ENCODE measurements at regions not wholly inside any gene's neighbourhood (a gene's known extent, or its start where the extent isn't known, plus 50 kb on each side); places are given as distances from the start of the nearest gene placed in this dataset.

- DNase-seq (ENCODE audit: low spot score) = no peak
Observed at GRCh38 chr10:108230478-108231170, 1066.1 kb upstream of the SORCS1 start.

- DNase-seq (ENCODE audit: low spot score) = no peak
Observed at GRCh38 chr10:108208732-108209131, 1044.2 kb upstream of the SORCS1 start.

- no peak for DNase-seq (ENCODE audit: low spot score)
Observed at GRCh38 chr10:108208038-108208437, 1043.5 kb upstream of the SORCS1 start.

GRCh38 chr10:108204528-108205305 is 1040.2 kb upstream of the SORCS1 start:
- DNase-seq (ENCODE audit: low spot score) = no peak

GRCh38 chr10:108203905-108204527 is 1039.5 kb upstream of the SORCS1 start:
- DNase-seq (ENCODE audit: low spot score) = no peak

- no peak for DNase-seq (ENCODE audit: low spot score)
Observed at GRCh38 chr10:108187408-108188012, 1023.0 kb upstream of the SORCS1 start.

- DNase-seq (ENCODE audit: low spot score) = no peak
Observed at GRCh38 chr10:108184114-108184513, 1019.6 kb upstream of the SORCS1 start.

GRCh38 chr10:108180878-108181277 is 1016.4 kb upstream of the SORCS1 start:
- DNase-seq (ENCODE audit: low spot score) = no peak

GRCh38 chr10:108169846-108170245 is 1005.3 kb upstream of the SORCS1 start:
- DNase-seq (ENCODE audit: low spot score) = no peak

- DNase-seq (ENCODE audit: low spot score) = no peak
Observed at GRCh38 chr10:108167766-108168165, 1003.3 kb upstream of the SORCS1 start.

- no peak for DNase-seq (ENCODE audit: low spot score)
Observed at GRCh38 chr10:108166401-108166800, 1001.9 kb upstream of the SORCS1 start.

GRCh38 chr10:108147346-108147745 is 982.8 kb upstream of the SORCS1 start:
- DNase-seq (ENCODE audit: low spot score) = no peak

- no peak for DNase-seq (ENCODE audit: low spot score)
Observed at GRCh38 chr10:108141064-108141463, 976.6 kb upstream of the SORCS1 start.

- no peak for DNase-seq (ENCODE audit: low spot score)
Observed at GRCh38 chr10:108132303-108132702, 967.8 kb upstream of the SORCS1 start.

GRCh38 chr10:108130575-108130974 is 966.1 kb upstream of the SORCS1 start:
- no peak for DNase-seq (ENCODE audit: low spot score)

- no peak for DNase-seq (ENCODE audit: low spot score)
Observed at GRCh38 chr10:108112218-108112617, 947.7 kb upstream of the SORCS1 start.

GRCh38 chr10:108104551-108105156 is 940.1 kb upstream of the SORCS1 start:
- no peak for DNase-seq (ENCODE audit: low spot score)

GRCh38 chr10:108097258-108097657 is 932.8 kb upstream of the SORCS1 start:
- no peak for DNase-seq (ENCODE audit: low spot score)

- no peak for DNase-seq (ENCODE audit: low spot score)
Observed at GRCh38 chr10:108095932-108096925, 931.7 kb upstream of the SORCS1 start.

- DNase-seq (ENCODE audit: low spot score) = no peak
Observed at GRCh38 chr10:108090476-108091215, 926.1 kb upstream of the SORCS1 start.

Measured in left forelimb (tissue), 1 donor.